Small intestine (tissue), 7 donors: ENCODE measurements at regions not wholly inside any gene's neighbourhood (a gene's known extent, or its start where the extent isn't known, plus 50 kb on each side); places are given as distances from the start of the nearest gene placed in this dataset.
A peak's percentile ranks its signal among the peaks of the same experiment; 100 is the strongest.

Experiments
- DNase-seq, 2 donors: peaks; one replicate each; pipeline versions ENCODE4 v3.0.0 to v3.0.0-alpha.2; 2013
- FAIRE-seq: peaks from 2 replicates; lab custom pipeline; 2012; peaks lifted over from hg19 to GRCh38; lab: Jason Lieb, UNC
- H3K27ac ChIP-seq, 3 donors: one replicate each; pipeline ENCODE4 v1.5.1; 2013; ENCODE audit warnings: low read length in 2 of 3, mild to moderate bottlenecking in 2 of 3, control low read depth in 1 of 3, inconsistent platforms in 1 of 3, low read depth in 1 of 3, moderate library complexity in 1 of 3
- H3K27me3 ChIP-seq, 3 donors: one replicate each; pipeline ENCODE4 v1.6.1; 2013; ENCODE audit warnings: low read length in 3 of 3, inconsistent platforms in 1 of 3; ENCODE audit not compliant: control insufficient read depth in 3 of 3, insufficient read depth in 3 of 3
- H3K36me3 ChIP-seq, 3 donors: one replicate each; pipeline ENCODE4 v1.6.1; 2013; ENCODE audit warnings: low read length in 3 of 3, inconsistent platforms in 1 of 3, low read depth in 1 of 3, mild to moderate bottlenecking in 1 of 3, moderate library complexity in 1 of 3; ENCODE audit not compliant: control insufficient read depth in 3 of 3, insufficient read depth in 2 of 3
- H3K4me1 ChIP-seq, 3 donors: one replicate each; pipeline ENCODE4 v1.6.1; 2013; ENCODE audit warnings: low read length in 2 of 3, inconsistent platforms in 1 of 3, low read depth in 1 of 3, mild to moderate bottlenecking in 1 of 3, moderate library complexity in 1 of 3; ENCODE audit not compliant: control insufficient read depth in 3 of 3, insufficient read depth in 2 of 3
- H3K4me3 ChIP-seq, 3 donors: one replicate each; pipeline ENCODE4 v1.5.1; 2013; ENCODE audit warnings: low read length in 3 of 3, control low read depth in 1 of 3, inconsistent platforms in 1 of 3, low read depth in 1 of 3, mild to moderate bottlenecking in 1 of 3, moderate library complexity in 1 of 3
- H3K9me3 ChIP-seq, 2 donors: one replicate each; pipeline ENCODE4 v1.6.1; 2013; ENCODE audit warnings: low read depth in 1 of 2, low read length in 1 of 2; ENCODE audit not compliant: control insufficient read depth in 2 of 2, insufficient read depth in 1 of 2
- WGBS, 3 donors: extraction: QIAGEN DNeasy Blood & Tissue Kit; methylation state at CpG; one replicate each; pipeline ENCODE4 v1.1.7; 2013; 5-methylcytosine and 5-hydroxymethylcytosine counted together
- donor health status: healthy with polysubstance abuse.
- donor health status: control.
- donor health status: control.
- donor health status: Bipolar disorder and iron deficiency.
- donor health status: healthy.

- 61 to 93% (median 76%) methylated on average over 2 of the region's 2 CpGs for WGBS, 3 donors
- H3K36me3 ChIP-seq = no peaks in the 10 kb centered on the region
- no peaks in the 10 kb centered on the region for H3K27me3 ChIP-seq
- H3K27ac ChIP-seq = no peak overlapping the region
- no peaks in the 10 kb centered on the region for H3K4me1 ChIP-seq
- H3K9me3 ChIP-seq = peaks cover 0 to 4% of the 10 kb centered on the region in 2 donors
- no peak overlapping the region for H3K4me3 ChIP-seq
- FAIRE-seq (no peak), DNase-seq (no peak)
Measured at GRCh38 chr7:85773116-85773728, 586.4 kb upstream of the SEMA3D start.

- Histone ChIP-seq H3K4me1 (peaks cover 0 to 7% (median 0%) of the 10 kb centered on the region in 3 donors), H3K27ac (no peak overlapping the region), H3K36me3 (no peaks in the 10 kb centered on the region), H3K27me3 (no peaks in the 10 kb centered on the region), H3K9me3 (peaks cover 0 to 9% of the 10 kb centered on the region in 2 donors), H3K4me3 (no peak overlapping the region)
- DNase-seq = no peak
- no peak for FAIRE-seq
- 76 to 93% (median 92%) methylated on average over 3 of the region's 3 CpGs for WGBS, 3 donors
Measured at GRCh38 chr7:85771516-85771915, 584.7 kb upstream of the SEMA3D start.

GRCh38 chr7:85770332-85770731 lies 583.5 kb upstream of the SEMA3D start:
- Histone ChIP-seq H3K9me3 (peaks cover 0 to 9% of the 10 kb centered on the region in 2 donors), H3K27me3 (no peaks in the 10 kb centered on the region), H3K36me3 (no peaks in the 10 kb centered on the region), H3K27ac (no peak overlapping the region), H3K4me1 (peaks cover 0 to 7% (median 0%) of the 10 kb centered on the region in 3 donors), H3K4me3 (no peak overlapping the region)
- no peak for DNase-seq
- WGBS, 3 donors = 90 to 95% (median 94%) methylated on average over 3 of the region's 3 CpGs
- FAIRE-seq = no peak

GRCh38 chr7:85765698-85766298 lies 578.9 kb upstream of the SEMA3D start:
- 9 to 40% (median 28%) methylated on average over 11 of the region's 11 CpGs for WGBS, 3 donors
- DNase-seq (peak; percentile 75 to 87), FAIRE-seq (peak; percentile 94)

GRCh38 chr7:85764034-85764433 lies 577.2 kb upstream of the SEMA3D start:
- Histone ChIP-seq H3K4me1 (peaks cover 0 to 10% (median 0%) of the 10 kb centered on the region in 3 donors), H3K36me3 (no peaks in the 10 kb centered on the region), H3K9me3 (peaks cover 0 to 9% of the 10 kb centered on the region in 2 donors), H3K27ac (no peak overlapping the region), H3K27me3 (no peaks in the 10 kb centered on the region), H3K4me3 (no peak overlapping the region)
- FAIRE-seq (no peak), DNase-seq (no peak)
- WGBS, 3 donors = 45 to 59% (median 54%) methylated on average over 2 of the region's 2 CpGs

More at GRCh38 chr7:85765698-85766298, 578.9 kb upstream of the SEMA3D start:
- Histone ChIP-seq H3K36me3 (no peaks in the 10 kb centered on the region), H3K27ac (peak overlapping the region in 1 of 3 donors; percentile 20), H3K4me3 (no peak overlapping the region), H3K27me3 (no peaks in the 10 kb centered on the region), H3K9me3 (peaks cover 0 to 9% of the 10 kb centered on the region in 2 donors), H3K4me1 (peaks cover 0 to 10% (median 0%) of the 10 kb centered on the region in 3 donors)

GRCh38 chr7:85757348-85757747 lies 570.5 kb upstream of the SEMA3D start:
- Histone ChIP-seq H3K9me3 (no peaks in the 10 kb centered on the region), H3K27me3 (no peaks in the 10 kb centered on the region), H3K36me3 (no peaks in the 10 kb centered on the region), H3K4me3 (no peak overlapping the region), H3K27ac (no peak overlapping the region), H3K4me1 (no peaks in the 10 kb centered on the region)
- DNase-seq = no peak
- no peak for FAIRE-seq
- WGBS, 3 donors = 88 to 95% (median 91%) methylated on average over 1 of the region's 1 CpG

- H3K27me3 ChIP-seq = no peaks in the 10 kb centered on the region
- WGBS, 3 donors = 56 to 72% (median 64%) methylated on average over 14 of the region's 14 CpGs
- H3K36me3 ChIP-seq = no peaks in the 10 kb centered on the region
- peak in 1 of 2 donors; percentile 7 for DNase-seq
- H3K9me3 ChIP-seq = peaks cover 0 to 15% of the 10 kb centered on the region in 2 donors
- no peak for FAIRE-seq
- no peaks in the 10 kb centered on the region for H3K4me1 ChIP-seq
- no peak overlapping the region for H3K27ac ChIP-seq
- no peak overlapping the region for H3K4me3 ChIP-seq
Measured at GRCh38 chr7:85750454-85750949, 563.6 kb upstream of the SEMA3D start.

- 70 to 77% (median 76%) methylated on average over 13 of the region's 13 CpGs for WGBS, 3 donors
- no peak for DNase-seq
Measured at GRCh38 chr7:85749696-85750453, 563.0 kb upstream of the SEMA3D start.

More at GRCh38 chr7:85749696-85750453, 563.0 kb upstream of the SEMA3D start:
- no peaks in the 10 kb centered on the region for H3K27me3 ChIP-seq
- no peak overlapping the region for H3K4me3 ChIP-seq
- H3K36me3 ChIP-seq = no peaks in the 10 kb centered on the region
- no peak for FAIRE-seq
- H3K9me3 ChIP-seq = peaks cover 0 to 21% of the 10 kb centered on the region in 2 donors
- H3K27ac ChIP-seq = no peak overlapping the region
- H3K4me1 ChIP-seq = no peaks in the 10 kb centered on the region
